Skeletal muscle satellite cell (primary cell): ENCODE measurements at regions not wholly inside any gene's neighbourhood (a gene's known extent, or its start where the extent isn't known, plus 50 kb on each side); places are given as distances from the start of the nearest gene placed in this dataset.
A peak's percentile ranks its signal among the peaks of the same experiment; 100 is the strongest.

Experiments
- H3K27me3 ChIP-seq: 2 replicates; pipeline ENCODE4 v1.7.0; 2013; ENCODE audit warnings: low read length; ENCODE audit not compliant: control insufficient read depth, insufficient read depth
- H3K36me3 ChIP-seq: 2 replicates; pipeline ENCODE4 v1.7.0; 2013; ENCODE audit warnings: mild to moderate bottlenecking, control low read depth, low read length; ENCODE audit not compliant: insufficient read depth
- H3K4me1 ChIP-seq: 2 replicates; pipeline ENCODE4 v1.7.0; 2013; ENCODE audit warnings: low read length; ENCODE audit not compliant: control insufficient read depth, insufficient read depth
- H3K4me2 ChIP-seq: 2 replicates; pipeline ENCODE4 v1.7.0; 2013; ENCODE audit warnings: mild to moderate bottlenecking, low read length
- H3K4me3 ChIP-seq: 2 replicates; pipeline ENCODE4 v1.7.0; 2013; ENCODE audit warnings: low read length
- H3K9ac ChIP-seq: 2 replicates; pipeline ENCODE4 v1.7.0; 2013; ENCODE audit warnings: mild to moderate bottlenecking, low read depth, low read length, moderate library complexity
- H3K9me3 ChIP-seq: replicated peaks from 2 replicates; pipeline ENCODE4 v1.7.0; 2013; ENCODE audit warnings: mild to moderate bottlenecking, control low read depth, low read length

GRCh38 chr2:222057347-222058073, 241.3 kb downstream of the PAX3 start:
- peaks cover 71% of the 10 kb centered on the region for H3K27me3 ChIP-seq
- no peaks in the 10 kb centered on the region for H3K9me3 ChIP-seq
- no peak overlapping the region for H3K4me3 ChIP-seq
- peak overlapping the region; percentile 2 for H3K4me2 ChIP-seq
- H3K9ac ChIP-seq = no peak overlapping the region
- H3K36me3 ChIP-seq = no peaks in the 10 kb centered on the region
- no peaks in the 10 kb centered on the region for H3K4me1 ChIP-seq

- no peak overlapping the region for H3K9ac ChIP-seq
Observed at GRCh38 chr2:222055328-222055727, 243.5 kb downstream of the PAX3 start.

GRCh38 chr2:222054813-222055212, 244.0 kb downstream of the PAX3 start:
- no peak overlapping the region for H3K9ac ChIP-seq
- H3K9me3 ChIP-seq = no peaks in the 10 kb centered on the region
- no peak overlapping the region for H3K4me2 ChIP-seq
- H3K4me3 ChIP-seq = no peak overlapping the region
- H3K36me3 ChIP-seq = no peaks in the 10 kb centered on the region
- no peaks in the 10 kb centered on the region for H3K4me1 ChIP-seq
- H3K27me3 ChIP-seq = peaks cover 63% of the 10 kb centered on the region

More at GRCh38 chr2:222055328-222055727, 243.5 kb downstream of the PAX3 start:
- Histone ChIP-seq H3K36me3 (no peaks in the 10 kb centered on the region), H3K4me1 (no peaks in the 10 kb centered on the region), H3K9me3 (no peaks in the 10 kb centered on the region), H3K4me2 (no peak overlapping the region), H3K4me3 (no peak overlapping the region), H3K27me3 (peaks cover 66% of the 10 kb centered on the region)

GRCh38 chr2:222052934-222053367, 245.8 kb downstream of the PAX3 start:
- H3K4me2 ChIP-seq = no peak overlapping the region
- H3K4me3 ChIP-seq = no peak overlapping the region
- no peak overlapping the region for H3K9ac ChIP-seq
- H3K4me1 ChIP-seq = no peaks in the 10 kb centered on the region
- peaks cover 49% of the 10 kb centered on the region for H3K27me3 ChIP-seq
- H3K9me3 ChIP-seq = no peaks in the 10 kb centered on the region
- no peaks in the 10 kb centered on the region for H3K36me3 ChIP-seq

- no peak overlapping the region for H3K4me2 ChIP-seq
- no peak overlapping the region for H3K4me3 ChIP-seq
- H3K27me3 ChIP-seq = peaks cover 42% of the 10 kb centered on the region
- no peak overlapping the region for H3K9ac ChIP-seq
- H3K4me1 ChIP-seq = no peaks in the 10 kb centered on the region
- H3K9me3 ChIP-seq = no peaks in the 10 kb centered on the region
- H3K36me3 ChIP-seq = no peaks in the 10 kb centered on the region
Observed at GRCh38 chr2:222050981-222051380, 247.8 kb downstream of the PAX3 start.

- Histone ChIP-seq H3K4me3 (no peak overlapping the region), H3K4me2 (no peak overlapping the region), H3K4me1 (no peaks in the 10 kb centered on the region), H3K36me3 (no peaks in the 10 kb centered on the region), H3K9ac (no peak overlapping the region), H3K9me3 (no peaks in the 10 kb centered on the region), H3K27me3 (peaks cover 32% of the 10 kb centered on the region)
Observed at GRCh38 chr2:222049946-222050345, 248.9 kb downstream of the PAX3 start.

GRCh38 chr2:222043897-222044296, 254.9 kb downstream of the PAX3 start:
- H3K4me3 ChIP-seq = no peak overlapping the region
- H3K4me2 ChIP-seq = no peak overlapping the region
- no peaks in the 10 kb centered on the region for H3K36me3 ChIP-seq
- no peaks in the 10 kb centered on the region for H3K4me1 ChIP-seq
- no peak overlapping the region for H3K9ac ChIP-seq
- peaks cover 7% of the 10 kb centered on the region for H3K27me3 ChIP-seq
- no peaks in the 10 kb centered on the region for H3K9me3 ChIP-seq

GRCh38 chr2:222042666-222043065, 256.1 kb downstream of the PAX3 start:
- H3K9me3 ChIP-seq = no peaks in the 10 kb centered on the region
- peaks cover 2% of the 10 kb centered on the region for H3K4me1 ChIP-seq
- no peak overlapping the region for H3K4me2 ChIP-seq
- H3K9ac ChIP-seq = no peak overlapping the region
- peaks cover 7% of the 10 kb centered on the region for H3K27me3 ChIP-seq
- no peak overlapping the region for H3K4me3 ChIP-seq
- no peaks in the 10 kb centered on the region for H3K36me3 ChIP-seq

GRCh38 chr2:222040333-222040732, 258.5 kb downstream of the PAX3 start:
- H3K9me3 ChIP-seq = no peaks in the 10 kb centered on the region
- no peak overlapping the region for H3K9ac ChIP-seq
- no peak overlapping the region for H3K4me3 ChIP-seq
- H3K27me3 ChIP-seq = no peaks in the 10 kb centered on the region
- H3K36me3 ChIP-seq = no peaks in the 10 kb centered on the region
- H3K4me1 ChIP-seq = peaks cover 2% of the 10 kb centered on the region
- no peak overlapping the region for H3K4me2 ChIP-seq

- no peak overlapping the region for H3K9ac ChIP-seq
- no peak overlapping the region for H3K4me3 ChIP-seq
- H3K4me1 ChIP-seq = peaks cover 2% of the 10 kb centered on the region
- no peaks in the 10 kb centered on the region for H3K36me3 ChIP-seq
- H3K4me2 ChIP-seq = no peak overlapping the region
- no peaks in the 10 kb centered on the region for H3K27me3 ChIP-seq
- H3K9me3 ChIP-seq = no peaks in the 10 kb centered on the region
Observed at GRCh38 chr2:222039821-222040220, 259.0 kb downstream of the PAX3 start.

- Histone ChIP-seq H3K9me3 (no peaks in the 10 kb centered on the region), H3K4me1 (peaks cover 7% of the 10 kb centered on the region), H3K4me2 (no peak overlapping the region), H3K4me3 (no peak overlapping the region), H3K27me3 (no peaks in the 10 kb centered on the region), H3K36me3 (no peaks in the 10 kb centered on the region), H3K9ac (no peak overlapping the region)
Observed at GRCh38 chr2:222038067-222038802, 260.6 kb downstream of the PAX3 start.

- H3K9ac ChIP-seq = no peak overlapping the region
- H3K4me3 ChIP-seq = no peak overlapping the region
- no peak overlapping the region for H3K4me2 ChIP-seq
- peaks cover 9% of the 10 kb centered on the region for H3K4me1 ChIP-seq
- no peaks in the 10 kb centered on the region for H3K9me3 ChIP-seq
- no peaks in the 10 kb centered on the region for H3K36me3 ChIP-seq
- no peaks in the 10 kb centered on the region for H3K27me3 ChIP-seq
Observed at GRCh38 chr2:222037211-222037610, 261.6 kb downstream of the PAX3 start.
